SK-N-SH treated with all-trans-retinoic acid at 6 μM for 48 hours (cell line): ENCODE measurements at regions not wholly inside any gene's neighbourhood (a gene's known extent, or its start where the extent isn't known, plus 50 kb on each side); places are given as distances from the start of the nearest gene placed in this dataset.
"Not testable (repeated sequence)": the region's sequence is repeated elsewhere in the genome, so short reads cannot be mapped to it uniquely, and the experiment has no call there.

Experiments
- ATAC-seq: fragments of 200-7000 bp; cut with Tn5 transposase; 3 replicates; pipeline ENCODE4 v1.9.1; 2020; ENCODE audit warnings: mild to moderate bottlenecking, moderate library complexity
- ARNTL ChIP-seq: fragments of 450-650 bp; formaldehyde crosslinking; IDR thresholded peaks from 2 replicates; pipeline ENCODE4 v1.5.0; 2020; ENCODE audit warnings: low read depth, mild to moderate bottlenecking, moderate library complexity, borderline replicate concordance
- CSRNP3 ChIP-seq: fragments of 250-450 bp; sonication (Bioruptor Pico); IDR thresholded peaks from 2 replicates; pipeline ENCODE4 v1.5.1; 2021; ENCODE audit warnings: mild to moderate bottlenecking, moderate library complexity
- OSR1 ChIP-seq: fragments of 250-450 bp; sonication (Bioruptor Pico); IDR thresholded peaks from 2 replicates; pipeline ENCODE4 v1.8.0; 2022; ENCODE audit warnings: moderate library complexity, mild to moderate bottlenecking, inconsistent platforms
- RARB ChIP-seq: fragments of 250-450 bp; sonication (Bioruptor Pico); IDR thresholded peaks from 2 replicates; pipeline ENCODE4 v1.8.0; 2021; ENCODE audit warnings: mild to moderate bottlenecking, moderate library complexity
- TSHZ2 ChIP-seq: fragments of 250-450 bp; sonication (Bioruptor Pico); IDR thresholded peaks from 2 replicates; pipeline ENCODE4 v1.5.0; 2020; ENCODE audit warnings: mild to moderate bottlenecking, moderate library complexity
- ZC3H10 ChIP-seq: fragments of 250-450 bp; sonication (Bioruptor Pico); IDR thresholded peaks from 2 replicates; pipeline ENCODE4 v1.5.1; 2021; ENCODE audit warnings: mild to moderate bottlenecking, moderate library complexity
- ZNF565 ChIP-seq: fragments of 450-650 bp; formaldehyde crosslinking; conservative IDR thresholded peaks from 2 replicates; pipeline ENCODE4 v1.5.0; 2020; ENCODE audit warnings: low read depth, mild to moderate bottlenecking, moderate library complexity
- ZNF8 ChIP-seq: fragments of 450-650 bp; formaldehyde crosslinking; IDR thresholded peaks from 2 replicates; pipeline ENCODE4 v1.5.0; 2020; ENCODE audit warnings: mild to moderate bottlenecking, moderate library complexity

GRCh38 chr16:22572331-22573224, 61.9 kb downstream of the NPIPB5 start:
- not testable (repeated sequence) for ATAC-seq

GRCh38 chr16:22573225-22573530, 62.5 kb downstream of the NPIPB5 start:
- ATAC-seq: peak; percentile 99

- not testable (repeated sequence) for ATAC-seq
Observed at GRCh38 chr16:22576506-22576905, 65.8 kb downstream of the NPIPB5 start.

GRCh38 chr16:22583195-22583594, 72.5 kb downstream of the NPIPB5 start:
- ATAC-seq: not testable (repeated sequence)

- not testable (repeated sequence) for ATAC-seq
Observed at GRCh38 chr16:22584459-22584858, 73.8 kb downstream of the NPIPB5 start.

GRCh38 chr16:22584941-22585340, 74.2 kb downstream of the NPIPB5 start:
- not testable (repeated sequence) for ATAC-seq

- peak; percentile 75 for ATAC-seq
Observed at GRCh38 chr16:22585431-22585830, 74.7 kb downstream of the NPIPB5 start.

GRCh38 chr16:22586732-22587131, 76.0 kb downstream of the NPIPB5 start:
- peak; percentile 37; the same call in 1 of the 3 replicates for ATAC-seq

GRCh38 chr16:22589757-22590156, 79.1 kb downstream of the NPIPB5 start:
- not testable (repeated sequence) for ATAC-seq

GRCh38 chr16:22596445-22597045, 85.9 kb downstream of the NPIPB5 start:
- not testable (repeated sequence) for ATAC-seq

- ATAC-seq: not testable (repeated sequence)
Observed at GRCh38 chr16:22603744-22604143, 93.1 kb downstream of the NPIPB5 start.

GRCh38 chr16:22606619-22607018, 95.9 kb downstream of the NPIPB5 start:
- ATAC-seq: peak; percentile 70; the same call in 2 of the 3 replicates

GRCh38 chr16:22609798-22610197, 99.1 kb downstream of the NPIPB5 start:
- not testable (repeated sequence) for ATAC-seq

GRCh38 chr16:22611128-22611527, 100.4 kb downstream of the NPIPB5 start:
- ATAC-seq: not testable (repeated sequence)

- no peak for ATAC-seq
- no peak for TF ChIP-seq RARB
Observed at GRCh38 chr16:22614271-22614947, 103.7 kb downstream of the NPIPB5 start.

- no peak for ATAC-seq
- TF ChIP-seq TSHZ2 (CRISPR knock-in tag) (no peak), ZC3H10 (no peak), ZNF8 (CRISPR knock-in tag) (no peak), ZNF565 (CRISPR knock-in tag) (no peak), CSRNP3 (CRISPR knock-in tag) (no peak), ARNTL (CRISPR knock-in tag) (no peak), OSR1 (no peak)
Observed at GRCh38 chr16:22618842-22619241, 108.2 kb downstream of the NPIPB5 start.
